ENCODE measurements at regions not wholly inside any gene's neighbourhood (a gene's known extent, or its start where the extent isn't known, plus 50 kb on each side); places are given as distances from the start of the nearest gene placed in this dataset.

GRCh38 chr11:96905663-96906062 lies 515.9 kb downstream of the JRKL start:
- Histone ChIP-seq H2AFZ (no peak overlapping the region), H3K79me2 (replicated peaks; ENCODE audit: insufficient read depth) (no peaks in the 10 kb centered on the region), H4K20me1 (replicated peaks; ENCODE audit: insufficient read depth) (no peaks in the 10 kb centered on the region), H3K4me2 (no peak overlapping the region), H3K4me1 (ENCODE audit: insufficient read depth) (no peaks in the 10 kb centered on the region), H3F3A (replicated peaks; ENCODE audit: low read depth) (no peaks in the 10 kb centered on the region), H3K27me3 (ENCODE audit: insufficient read depth) (no peaks in the 10 kb centered on the region), H3K27ac (ENCODE audit: low read depth) (no peak overlapping the region), H3K36me3 (ENCODE audit: insufficient read depth) (no peaks in the 10 kb centered on the region), H3K4me3 (no peak overlapping the region), H3K9me2 (ENCODE audit: insufficient read depth) (no peaks in the 10 kb centered on the region)
- no peaks in the 10 kb centered on the region for H3K4me1 Mint-ChIP-seq
- no peak for TF ChIP-seq ZNF462 (CRISPR knock-in tag; IDR thresholded peaks at IDR 0.05)
- no peak for TF ChIP-seq NANOG (IDR thresholded peaks at IDR 0.05; ENCODE audit: borderline replicate concordance)
- TF ChIP-seq STAT1 (IDR thresholded peaks at IDR 0.05; ENCODE audit: unreplicated experiment) = no peak
- TF ChIP-seq CREB1 (CRISPR knock-in tag; IDR thresholded peaks at IDR 0.05; ENCODE audit: low read depth) = no peak
- TF ChIP-seq EZH2phosphoT487 (IDR thresholded peaks at IDR 0.05; ENCODE audit: unreplicated experiment) = no peak
- TF ChIP-seq JUNB (IDR thresholded peaks at IDR 0.05; ENCODE audit: unreplicated experiment) = no peak
- TF ChIP-seq CTCF (conservative IDR thresholded peaks at IDR 0.05; ENCODE audit: low read depth in 2 of 2) = no peak
- TF ChIP-seq, protein P1, sequence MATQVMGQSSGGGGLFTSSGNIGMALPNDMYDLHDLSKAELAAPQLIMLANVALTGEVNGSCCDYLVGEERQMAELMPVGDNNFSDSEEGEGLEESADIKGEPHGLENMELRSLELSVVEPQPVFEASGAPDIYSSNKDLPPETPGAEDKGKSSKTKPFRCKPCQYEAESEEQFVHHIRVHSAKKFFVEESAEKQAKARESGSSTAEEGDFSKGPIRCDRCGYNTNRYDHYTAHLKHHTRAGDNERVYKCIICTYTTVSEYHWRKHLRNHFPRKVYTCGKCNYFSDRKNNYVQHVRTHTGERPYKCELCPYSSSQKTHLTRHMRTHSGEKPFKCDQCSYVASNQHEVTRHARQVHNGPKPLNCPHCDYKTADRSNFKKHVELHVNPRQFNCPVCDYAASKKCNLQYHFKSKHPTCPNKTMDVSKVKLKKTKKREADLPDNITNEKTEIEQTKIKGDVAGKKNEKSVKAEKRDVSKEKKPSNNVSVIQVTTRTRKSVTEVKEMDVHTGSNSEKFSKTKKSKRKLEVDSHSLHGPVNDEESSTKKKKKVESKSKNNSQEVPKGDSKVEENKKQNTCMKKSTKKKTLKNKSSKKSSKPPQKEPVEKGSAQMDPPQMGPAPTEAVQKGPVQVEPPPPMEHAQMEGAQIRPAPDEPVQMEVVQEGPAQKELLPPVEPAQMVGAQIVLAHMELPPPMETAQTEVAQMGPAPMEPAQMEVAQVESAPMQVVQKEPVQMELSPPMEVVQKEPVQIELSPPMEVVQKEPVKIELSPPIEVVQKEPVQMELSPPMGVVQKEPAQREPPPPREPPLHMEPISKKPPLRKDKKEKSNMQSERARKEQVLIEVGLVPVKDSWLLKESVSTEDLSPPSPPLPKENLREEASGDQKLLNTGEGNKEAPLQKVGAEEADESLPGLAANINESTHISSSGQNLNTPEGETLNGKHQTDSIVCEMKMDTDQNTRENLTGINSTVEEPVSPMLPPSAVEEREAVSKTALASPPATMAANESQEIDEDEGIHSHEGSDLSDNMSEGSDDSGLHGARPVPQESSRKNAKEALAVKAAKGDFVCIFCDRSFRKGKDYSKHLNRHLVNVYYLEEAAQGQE (IDR thresholded peaks at IDR 0.05; ENCODE audit: unreplicated experiment) = no peak
- H3K36me3 Mint-ChIP-seq (ENCODE audit: low read depth) = no peaks in the 10 kb centered on the region
- ATAC-seq (no peak), DNase-seq (ENCODE audit: low spot score) (no peak)
- no peak overlapping the region; the same call in 1 of the 2 replicates for H3K27ac Mint-ChIP-seq
- no peaks in the 10 kb centered on the region; the same call in 2 of the 3 replicates for H3K9me3 Mint-ChIP-seq
- no peak overlapping the region for H3K4me3 Mint-ChIP-seq
- peaks cover 3% of the 10 kb centered on the region for H3K27me3 Mint-ChIP-seq (ENCODE audit: insufficient read depth, low read depth, poor library complexity)

All from GM23338 (cell line).